ENCODE measurements at regions not wholly inside any gene's neighbourhood (a gene's known extent, or its start where the extent isn't known, plus 50 kb on each side); places are given as distances from the start of the nearest gene placed in this dataset.
A peak's percentile ranks its signal among the peaks of the same experiment; 100 is the strongest.

GRCh38 chr1:55477953-55478352 is 262.8 kb upstream of the USP24 start:
- POLR2A ChIA-PET (ENCODE audit: low non-redundant PET), result no interaction called here
- TF ChIP-seq, protein P1, sequence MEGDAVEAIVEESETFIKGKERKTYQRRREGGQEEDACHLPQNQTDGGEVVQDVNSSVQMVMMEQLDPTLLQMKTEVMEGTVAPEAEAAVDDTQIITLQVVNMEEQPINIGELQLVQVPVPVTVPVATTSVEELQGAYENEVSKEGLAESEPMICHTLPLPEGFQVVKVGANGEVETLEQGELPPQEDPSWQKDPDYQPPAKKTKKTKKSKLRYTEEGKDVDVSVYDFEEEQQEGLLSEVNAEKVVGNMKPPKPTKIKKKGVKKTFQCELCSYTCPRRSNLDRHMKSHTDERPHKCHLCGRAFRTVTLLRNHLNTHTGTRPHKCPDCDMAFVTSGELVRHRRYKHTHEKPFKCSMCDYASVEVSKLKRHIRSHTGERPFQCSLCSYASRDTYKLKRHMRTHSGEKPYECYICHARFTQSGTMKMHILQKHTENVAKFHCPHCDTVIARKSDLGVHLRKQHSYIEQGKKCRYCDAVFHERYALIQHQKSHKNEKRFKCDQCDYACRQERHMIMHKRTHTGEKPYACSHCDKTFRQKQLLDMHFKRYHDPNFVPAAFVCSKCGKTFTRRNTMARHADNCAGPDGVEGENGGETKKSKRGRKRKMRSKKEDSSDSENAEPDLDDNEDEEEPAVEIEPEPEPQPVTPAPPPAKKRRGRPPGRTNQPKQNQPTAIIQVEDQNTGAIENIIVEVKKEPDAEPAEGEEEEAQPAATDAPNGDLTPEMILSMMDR (conservative IDR thresholded peaks at IDR 0.05; ENCODE audit: low read depth), result no peak
- DNase-seq (ENCODE audit: low spot score), result no peak
- no peak overlapping the region for H3K27ac ChIP-seq
- CTCF ChIA-PET, result interaction anchor here (0.8 kb wide), 1 partner anchor 1099 kb away, joined by 3 read pairs; no protein-coding TSS in a partner anchor

DNA sequence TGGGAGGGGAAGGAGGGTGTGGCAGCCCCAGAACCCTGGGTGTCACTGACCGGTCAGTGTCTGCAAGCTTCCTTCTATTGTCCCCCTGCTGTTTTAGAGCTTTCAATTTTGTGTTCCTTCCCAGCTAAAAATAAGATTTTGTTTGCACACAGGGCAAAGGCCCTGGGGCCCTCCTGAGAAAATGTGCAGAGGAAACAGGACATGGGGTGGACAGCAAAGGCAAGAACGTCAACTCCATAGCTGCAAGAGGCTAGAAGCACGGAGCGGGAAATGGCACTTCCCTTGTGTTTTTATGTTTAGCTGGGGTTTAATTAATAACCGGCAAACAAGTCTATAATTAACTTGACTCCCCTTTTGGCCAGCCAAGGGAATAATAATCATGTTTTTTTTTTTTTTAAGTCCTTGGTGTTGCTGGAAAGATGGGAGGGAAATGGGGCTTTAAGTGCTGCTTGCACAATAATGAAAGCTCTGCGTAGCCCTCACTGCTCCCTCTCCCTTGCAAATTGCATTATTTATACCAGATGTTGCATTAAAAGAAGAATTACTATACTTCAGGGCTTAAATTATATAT is 261.4 kb upstream of the USP24 start:
- ChIA-PET CTCF (interaction anchor here (0.6 to 1.2 kb wide), 4 partner anchors 14 to 1211 kb away, joined by 3 to 6 read pairs (median 4); no protein-coding TSS in a partner anchor), POLR2A (ENCODE audit: low non-redundant PET) (no interaction called here)
- TF ChIP-seq, protein P1 (conservative IDR thresholded peaks at IDR 0.05; ENCODE audit: low read depth), result no peak
- H3K27ac ChIP-seq, result no peak overlapping the region
- DNase-seq (ENCODE audit: low spot score), result no peak

GRCh38 chr1:55474168-55474786 is 259.1 kb upstream of the USP24 start:
- peak; percentile 25 for DNase-seq (ENCODE audit: low spot score)
- ChIA-PET CTCF (no interaction called here), POLR2A (ENCODE audit: low non-redundant PET) (interaction anchor here (0.5 kb wide), 1 partner anchor 870 kb away, joined by 4 read pairs; no protein-coding TSS in a partner anchor)
- TF ChIP-seq, protein P1 (conservative IDR thresholded peaks at IDR 0.05; ENCODE audit: low read depth), result no peak
- no peak overlapping the region for H3K27ac ChIP-seq

DNA sequence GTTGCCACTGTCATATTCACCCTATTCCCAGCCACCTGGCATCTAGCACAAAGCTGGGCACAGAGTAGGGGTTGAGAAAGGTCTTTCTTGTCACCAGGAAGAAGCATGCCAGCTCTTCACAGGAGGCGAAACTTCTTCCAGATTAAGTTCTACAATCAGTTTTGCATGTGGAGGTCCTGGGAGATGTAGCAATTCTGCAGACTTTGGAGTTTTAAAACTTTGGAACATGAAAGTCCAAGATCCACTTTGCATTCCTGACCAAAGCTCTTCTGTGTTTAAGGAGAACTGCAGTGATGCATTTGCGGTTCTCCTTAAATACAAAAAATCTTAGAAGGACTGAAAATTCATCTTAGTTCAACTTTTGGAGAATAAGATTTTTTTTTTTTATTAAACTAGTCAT is 258.5 kb upstream of the USP24 start:
- TF ChIP-seq, protein P1 (conservative IDR thresholded peaks at IDR 0.05; ENCODE audit: low read depth), result no peak

GRCh38 chr1:55472784-55473183 is 257.6 kb upstream of the USP24 start:
- DNase-seq (ENCODE audit: low spot score), result peak; percentile 52
- POLR2A ChIA-PET (ENCODE audit: low non-redundant PET), result no interaction called here

More for the DNA sequence above, 258.5 kb upstream of the USP24 start:
- ChIA-PET CTCF (interaction anchor here (0.7 kb wide), 1 partner anchor 147 kb away, joined by 8 read pairs; no protein-coding TSS in a partner anchor), POLR2A (ENCODE audit: low non-redundant PET) (no interaction called here)
- no peak for DNase-seq (ENCODE audit: low spot score)
- no peak overlapping the region for H3K27ac ChIP-seq

GRCh38 chr1:55472115-55472514 is 257.0 kb upstream of the USP24 start:
- CTCF ChIA-PET, result no interaction called here
- TF ChIP-seq, protein P1 (conservative IDR thresholded peaks at IDR 0.05; ENCODE audit: low read depth), result no peak
- no peak overlapping the region for H3K27ac ChIP-seq
- DNase-seq (ENCODE audit: low spot score), result no peak
- POLR2A ChIA-PET (ENCODE audit: low non-redundant PET), result no interaction called here

More at GRCh38 chr1:55472784-55473183, 257.6 kb upstream of the USP24 start:
- H3K27ac ChIP-seq, result no peak overlapping the region
- CTCF ChIA-PET, result interaction anchor here (0.6 kb wide), 1 partner anchor 350 kb away, joined by 5 read pairs; no protein-coding TSS in a partner anchor
- TF ChIP-seq, protein P1 (conservative IDR thresholded peaks at IDR 0.05; ENCODE audit: low read depth), result no peak

Data from RWPE1 (cell line).